ENCODE measurements at regions not wholly inside any gene's neighbourhood (a gene's known extent, or its start where the extent isn't known, plus 50 kb on each side); places are given as distances from the start of the nearest gene placed in this dataset.

DNA sequence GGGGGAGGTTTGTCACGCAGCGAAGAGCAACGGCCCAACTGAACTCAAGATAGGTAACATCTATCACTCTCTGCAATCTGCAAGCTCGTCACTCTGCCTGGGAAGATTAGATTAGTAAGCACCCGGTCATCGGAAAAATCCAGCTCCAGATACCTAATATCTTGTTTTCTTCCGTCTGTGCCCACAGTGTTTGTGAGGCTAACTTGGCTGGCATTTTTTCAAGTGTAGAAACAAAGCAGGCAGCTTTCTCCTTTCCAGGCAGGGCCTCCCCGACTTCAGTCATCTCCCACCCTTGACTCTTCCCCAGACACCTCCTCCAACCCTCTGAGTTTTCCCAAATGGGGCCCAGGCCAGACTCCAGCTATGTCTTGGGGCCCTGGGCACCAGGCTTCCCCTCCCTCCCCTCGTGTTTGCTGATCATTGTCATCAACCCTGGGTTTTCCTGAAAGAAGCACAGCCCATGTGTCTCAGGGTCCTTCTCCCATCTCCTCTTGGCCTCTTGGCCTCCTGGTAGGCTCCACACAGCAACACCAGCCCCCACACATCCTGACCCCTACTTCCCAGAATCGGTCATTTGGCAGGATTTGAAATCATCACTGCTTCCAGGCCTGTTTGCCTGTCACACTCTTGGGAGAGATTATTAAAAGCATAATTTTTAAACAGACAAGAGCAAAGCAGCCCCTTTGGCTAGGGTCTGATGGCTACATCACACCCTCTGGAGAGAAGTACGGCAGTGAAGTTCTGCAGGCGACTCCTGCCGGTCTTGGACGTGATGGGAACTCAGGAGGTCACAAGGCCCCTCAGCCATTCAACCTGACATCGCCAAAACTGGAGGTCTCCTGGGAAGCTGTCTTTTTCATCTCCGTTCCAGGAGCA, 144.9 kb upstream of the ID2 start:
- CTCF ChIA-PET, result interaction anchor here (1.5 kb wide), 1 partner anchor 7 kb away, joined by 4 read pairs; no protein-coding TSS in a partner anchor
- H3K4me2 ChIP-seq, result no peak overlapping the region
- no peaks in the 10 kb centered on the region for H3K4me1 ChIP-seq
- ATAC-seq (no peak), DNase-seq (ENCODE audit: low read depth in 1 of 2, low spot score in 1 of 2) (no peak), FAIRE-seq (no peak)
- peak overlapping the region in 1 of 2 experiments; percentile 35; a peak in 1 of 6 replicates for H3K27ac ChIP-seq
- 80% methylated on average over 16 of the region's 16 CpGs for WGBS (ENCODE audit: missing lambda C conversion rate)
- peaks cover 3% of the 10 kb centered on the region; the same call in 1 of the 3 replicates for H3K9me3 ChIP-seq
- H3K4me3 ChIP-seq, result no peak overlapping the region
- TF ChIP-seq MAFK (IDR thresholded peaks at IDR 0.05; ENCODE audit: partially characterized antibody) (peak; percentile 22), EP300 (IDR thresholded peaks at IDR 0.05) (no peak)
- POLR2A ChIA-PET, result no interaction called here

DNA sequence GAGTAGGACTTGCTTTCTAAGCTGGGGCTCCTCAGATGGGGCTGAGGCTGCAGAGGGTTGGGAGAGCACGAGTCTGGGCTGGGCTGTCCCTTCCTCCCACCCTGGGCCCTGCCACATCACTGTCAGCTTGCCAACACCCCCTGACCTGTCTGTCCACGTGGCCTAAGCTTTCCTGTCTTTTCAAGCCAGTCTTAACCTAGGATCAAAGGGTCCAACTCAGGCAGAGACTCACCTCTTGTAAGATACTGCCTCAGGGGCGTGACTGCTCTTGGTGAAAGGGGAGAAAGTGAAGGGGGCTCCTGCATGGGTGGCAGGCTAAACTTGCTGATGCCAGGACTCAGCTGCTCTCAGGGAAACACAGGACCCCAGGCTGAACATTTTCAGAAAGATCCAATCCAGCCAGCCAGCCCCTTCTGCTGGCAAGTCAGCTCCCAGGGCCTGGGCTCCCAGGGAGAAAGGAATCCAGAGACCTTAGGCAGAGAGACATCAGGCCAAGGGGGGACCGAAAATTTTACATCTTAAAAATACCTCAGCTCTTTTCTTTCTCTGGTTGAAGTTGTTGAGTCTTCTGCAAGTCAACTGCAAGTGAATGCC, 144.2 kb upstream of the ID2 start:
- no peak for FAIRE-seq

DNA sequence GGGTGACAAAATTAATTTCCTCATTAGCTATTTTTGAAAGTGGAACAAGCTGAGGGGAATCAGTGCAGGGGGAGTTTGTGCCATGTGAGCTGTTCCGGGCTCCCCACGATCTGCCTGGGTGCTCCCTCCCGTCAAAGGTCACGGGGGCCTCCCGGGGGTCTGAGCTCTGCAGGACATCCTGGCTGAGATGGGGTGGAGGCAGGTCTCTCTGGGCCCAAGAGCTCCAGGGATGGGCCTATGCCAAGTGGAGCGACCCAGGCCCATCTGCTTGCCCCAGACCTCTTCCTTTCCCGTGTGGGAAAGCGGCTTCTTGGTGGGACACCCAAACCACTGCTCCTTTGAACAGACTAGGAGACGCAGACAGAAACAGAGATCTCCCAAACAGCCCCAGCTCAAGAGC, 143.3 kb upstream of the ID2 start:
- Histone ChIP-seq H3K9me3 (no peaks in the 10 kb centered on the region), H3K4me3 (no peak overlapping the region), H3K4me1 (no peaks in the 10 kb centered on the region), H3K4me2 (no peak overlapping the region), H3K27ac (no peak overlapping the region)
- FAIRE-seq, result no peak
- ChIA-PET POLR2A (no interaction called here), CTCF (interaction anchor here (0.6 to 1.5 kb wide), 2 partner anchors 9 to 25 kb away, joined by 3 to 4 read pairs; no protein-coding TSS in a partner anchor)
- ATAC-seq, result no peak
- no peak for DNase-seq (ENCODE audit: low read depth in 1 of 2, low spot score in 1 of 2)
- 88% methylated on average over 6 of the region's 9 CpGs for WGBS (ENCODE audit: missing lambda C conversion rate)
- no peak for TF ChIP-seq ZNF302 (CRISPR knock-in tag; IDR thresholded peaks at IDR 0.05)
- TF ChIP-seq CBX2 (IDR thresholded peaks at IDR 0.05; ENCODE audit: borderline replicate concordance, low read depth), result no peak
- TF ChIP-seq NPAS2 (CRISPR knock-in tag; IDR thresholded peaks at IDR 0.05; ENCODE audit: borderline replicate concordance), result no peak
- no peak for TF ChIP-seq RARB (CRISPR knock-in tag; IDR thresholded peaks at IDR 0.05)
- TF ChIP-seq FOSL2 (IDR thresholded peaks at IDR 0.05), result no peak
- no peak for TF ChIP-seq FOSL2 (CRISPR knock-in tag; IDR thresholded peaks at IDR 0.05)
- TF ChIP-seq, protein P1, sequence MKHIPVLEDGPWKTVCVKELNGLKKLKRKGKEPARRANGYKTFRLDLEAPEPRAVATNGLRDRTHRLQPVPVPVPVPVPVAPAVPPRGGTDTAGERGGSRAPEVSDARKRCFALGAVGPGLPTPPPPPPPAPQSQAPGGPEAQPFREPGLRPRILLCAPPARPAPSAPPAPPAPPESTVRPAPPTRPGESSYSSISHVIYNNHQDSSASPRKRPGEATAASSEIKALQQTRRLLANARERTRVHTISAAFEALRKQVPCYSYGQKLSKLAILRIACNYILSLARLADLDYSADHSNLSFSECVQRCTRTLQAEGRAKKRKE (CRISPR knock-in tag; IDR thresholded peaks at IDR 0.05; ENCODE audit: low read depth), result no peak
- no peak for TF ChIP-seq SMC3 (IDR thresholded peaks at IDR 0.05)
- no peak for TF ChIP-seq HOXA7 (CRISPR knock-in tag; IDR thresholded peaks at IDR 0.05)
- no peak for TF ChIP-seq KDM5A (IDR thresholded peaks at IDR 0.05)
- no peak for TF ChIP-seq RNF2 (IDR thresholded peaks at IDR 0.05; ENCODE audit: borderline replicate concordance, low read depth)
- TF ChIP-seq RCOR1 (IDR thresholded peaks at IDR 0.05; ENCODE audit: low read depth, low read length), result no peak
- TF ChIP-seq RFX5 (IDR thresholded peaks at IDR 0.05), result no peak
- no peak for TF ChIP-seq JUNB (IDR thresholded peaks at IDR 0.05)
- TF ChIP-seq, protein P2, sequence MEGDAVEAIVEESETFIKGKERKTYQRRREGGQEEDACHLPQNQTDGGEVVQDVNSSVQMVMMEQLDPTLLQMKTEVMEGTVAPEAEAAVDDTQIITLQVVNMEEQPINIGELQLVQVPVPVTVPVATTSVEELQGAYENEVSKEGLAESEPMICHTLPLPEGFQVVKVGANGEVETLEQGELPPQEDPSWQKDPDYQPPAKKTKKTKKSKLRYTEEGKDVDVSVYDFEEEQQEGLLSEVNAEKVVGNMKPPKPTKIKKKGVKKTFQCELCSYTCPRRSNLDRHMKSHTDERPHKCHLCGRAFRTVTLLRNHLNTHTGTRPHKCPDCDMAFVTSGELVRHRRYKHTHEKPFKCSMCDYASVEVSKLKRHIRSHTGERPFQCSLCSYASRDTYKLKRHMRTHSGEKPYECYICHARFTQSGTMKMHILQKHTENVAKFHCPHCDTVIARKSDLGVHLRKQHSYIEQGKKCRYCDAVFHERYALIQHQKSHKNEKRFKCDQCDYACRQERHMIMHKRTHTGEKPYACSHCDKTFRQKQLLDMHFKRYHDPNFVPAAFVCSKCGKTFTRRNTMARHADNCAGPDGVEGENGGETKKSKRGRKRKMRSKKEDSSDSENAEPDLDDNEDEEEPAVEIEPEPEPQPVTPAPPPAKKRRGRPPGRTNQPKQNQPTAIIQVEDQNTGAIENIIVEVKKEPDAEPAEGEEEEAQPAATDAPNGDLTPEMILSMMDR (IDR thresholded peaks at IDR 0.05), result no peak

More for the DNA sequence above, 144.2 kb upstream of the ID2 start:
- ChIA-PET POLR2A (no interaction called here), CTCF (interaction anchor here (0.6 to 1.5 kb wide), 2 partner anchors 8 to 157 kb away, joined by 3 to 4 read pairs; no protein-coding TSS in a partner anchor)
- Histone ChIP-seq H3K9me3 (no peaks in the 10 kb centered on the region), H3K27ac (peak overlapping the region in 1 of 2 experiments; percentile 35; a peak in 1 of 6 replicates), H3K4me2 (no peak overlapping the region), H3K4me1 (no peaks in the 10 kb centered on the region), H3K4me3 (no peak overlapping the region)
- ATAC-seq (no peak), DNase-seq (ENCODE audit: low read depth in 1 of 2, low spot score in 1 of 2) (no peak)
- 70% methylated on average over 4 of the region's 4 CpGs for WGBS (ENCODE audit: missing lambda C conversion rate)
- TF ChIP-seq KDM5A (IDR thresholded peaks at IDR 0.05) (no peak), POLR2A (IDR thresholded peaks at IDR 0.05; ENCODE audit: low read length) (no peak), SMC3 (IDR thresholded peaks at IDR 0.05) (no peak), FOXS1 (CRISPR knock-in tag; IDR thresholded peaks at IDR 0.05) (no peak), FOSB (CRISPR knock-in tag; IDR thresholded peaks at IDR 0.05) (no peak), NFE2L2 (conservative IDR thresholded peaks at IDR 0.05; ENCODE audit: low read length) (no peak), MAFK (IDR thresholded peaks at IDR 0.05; ENCODE audit: partially characterized antibody) (no peak), CHD4 (IDR thresholded peaks at IDR 0.05; ENCODE audit: borderline replicate concordance) (no peak), RAD21 (conservative IDR thresholded peaks at IDR 0.05 in 1 of 2, IDR thresholded peaks at IDR 0.05 in 1 of 2) (no peak), RNF2 (IDR thresholded peaks at IDR 0.05; ENCODE audit: borderline replicate concordance, low read depth) (no peak), EHMT2 (IDR thresholded peaks at IDR 0.05; ENCODE audit: low read depth) (no peak), RFX5 (IDR thresholded peaks at IDR 0.05) (no peak), TP53 (CRISPR knock-in tag; IDR thresholded peaks at IDR 0.05) (no peak), PHF8 (IDR thresholded peaks at IDR 0.05; ENCODE audit: borderline replicate concordance, low read depth) (no peak), HOXB13 (CRISPR knock-in tag; IDR thresholded peaks at IDR 0.05; ENCODE audit: low read depth) (no peak), BHLHE40 (IDR thresholded peaks at IDR 0.05; ENCODE audit: low read depth, low read length) (no peak), CEBPB (IDR thresholded peaks at IDR 0.05) (no peak)
- TF ChIP-seq, protein P1 (CRISPR knock-in tag; IDR thresholded peaks at IDR 0.05; ENCODE audit: low read depth), result no peak
- TF ChIP-seq, protein P3, sequence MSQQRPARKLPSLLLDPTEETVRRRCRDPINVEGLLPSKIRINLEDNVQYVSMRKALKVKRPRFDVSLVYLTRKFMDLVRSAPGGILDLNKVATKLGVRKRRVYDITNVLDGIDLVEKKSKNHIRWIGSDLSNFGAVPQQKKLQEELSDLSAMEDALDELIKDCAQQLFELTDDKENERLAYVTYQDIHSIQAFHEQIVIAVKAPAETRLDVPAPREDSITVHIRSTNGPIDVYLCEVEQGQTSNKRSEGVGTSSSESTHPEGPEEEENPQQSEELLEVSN (IDR thresholded peaks at IDR 0.05; ENCODE audit: borderline replicate concordance, low read depth), result no peak
- TF ChIP-seq, protein P4, sequence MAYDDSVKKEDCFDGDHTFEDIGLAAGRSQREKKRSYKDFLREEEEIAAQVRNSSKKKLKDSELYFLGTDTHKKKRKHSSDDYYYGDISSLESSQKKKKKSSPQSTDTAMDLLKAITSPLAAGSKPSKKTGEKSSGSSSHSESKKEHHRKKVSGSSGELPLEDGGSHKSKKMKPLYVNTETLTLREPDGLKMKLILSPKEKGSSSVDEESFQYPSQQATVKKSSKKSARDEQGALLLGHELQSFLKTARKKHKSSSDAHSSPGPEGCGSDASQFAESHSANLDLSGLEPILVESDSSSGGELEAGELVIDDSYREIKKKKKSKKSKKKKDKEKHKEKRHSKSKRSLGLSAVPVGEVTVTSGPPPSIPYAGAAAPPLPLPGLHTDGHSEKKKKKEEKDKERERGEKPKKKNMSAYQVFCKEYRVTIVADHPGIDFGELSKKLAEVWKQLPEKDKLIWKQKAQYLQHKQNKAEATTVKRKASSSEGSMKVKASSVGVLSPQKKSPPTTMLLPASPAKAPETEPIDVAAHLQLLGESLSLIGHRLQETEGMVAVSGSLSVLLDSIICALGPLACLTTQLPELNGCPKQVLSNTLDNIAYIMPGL (CRISPR knock-in tag; IDR thresholded peaks at IDR 0.05; ENCODE audit: borderline replicate concordance), result no peak
